ENCODE measurements at regions not wholly inside any gene's neighbourhood (a gene's known extent, or its start where the extent isn't known, plus 50 kb on each side); places are given as distances from the start of the nearest gene placed in this dataset.

- H3K9ac ChIP-seq (ENCODE audit: insufficient read length, low read depth): no peak overlapping the region
- H3K27me3 ChIP-seq (ENCODE audit: insufficient read depth, insufficient read length): no peaks in the 10 kb centered on the region
- TF ChIP-seq ZNF274 (IDR thresholded peaks at IDR 0.05; ENCODE audit: low read depth, low read length) (no peak), SUZ12 (IDR thresholded peaks at IDR 0.05; ENCODE audit: extremely low read depth, insufficient read depth, insufficient read length) (no peak)
- DNase-seq (ENCODE audit: low read depth, low spot score): no peak
- no peaks in the 10 kb centered on the region for H3K9me3 ChIP-seq (ENCODE audit: insufficient read depth, low read length)
- H3K36me3 ChIP-seq (ENCODE audit: insufficient read depth, insufficient read length, low read length): no peaks in the 10 kb centered on the region
- H3K4me3 ChIP-seq (ENCODE audit: insufficient read length, low read depth): no peak overlapping the region
- H3K4me1 ChIP-seq (ENCODE audit: insufficient read depth, insufficient read length): no peaks in the 10 kb centered on the region
Measured at GRCh38 chr18:76771192-76771799, 51.1 kb upstream of the ZNF236 start.

GRCh38 chr18:76767954-76768353, 54.4 kb upstream of the ZNF236 start:
- DNase-seq (ENCODE audit: low read depth, low spot score): no peak
- Histone ChIP-seq H3K27me3 (ENCODE audit: insufficient read depth, insufficient read length) (no peaks in the 10 kb centered on the region), H3K4me1 (ENCODE audit: insufficient read depth, insufficient read length) (no peaks in the 10 kb centered on the region), H3K4me3 (ENCODE audit: insufficient read length, low read depth) (no peak overlapping the region), H3K9me3 (ENCODE audit: insufficient read depth, low read length) (no peaks in the 10 kb centered on the region), H3K36me3 (ENCODE audit: insufficient read depth, insufficient read length, low read length) (no peaks in the 10 kb centered on the region), H3K9ac (ENCODE audit: insufficient read length, low read depth) (no peak overlapping the region)
- no peak for TF ChIP-seq ZNF274 (IDR thresholded peaks at IDR 0.05; ENCODE audit: low read depth, low read length)
- TF ChIP-seq YY1 (IDR thresholded peaks at IDR 0.05; ENCODE audit: insufficient read depth, insufficient read length): no peak
- no peak for TF ChIP-seq SUZ12 (IDR thresholded peaks at IDR 0.05; ENCODE audit: extremely low read depth, insufficient read depth, insufficient read length)

GRCh38 chr18:76766429-76766828, 55.9 kb upstream of the ZNF236 start:
- Histone ChIP-seq H3K4me3 (ENCODE audit: insufficient read length, low read depth) (no peak overlapping the region), H3K36me3 (ENCODE audit: insufficient read depth, insufficient read length, low read length) (no peaks in the 10 kb centered on the region), H3K9ac (ENCODE audit: insufficient read length, low read depth) (no peak overlapping the region), H3K27me3 (ENCODE audit: insufficient read depth, insufficient read length) (no peaks in the 10 kb centered on the region), H3K9me3 (ENCODE audit: insufficient read depth, low read length) (no peaks in the 10 kb centered on the region), H3K4me1 (ENCODE audit: insufficient read depth, insufficient read length) (no peaks in the 10 kb centered on the region)
- no peak for TF ChIP-seq YY1 (IDR thresholded peaks at IDR 0.05; ENCODE audit: insufficient read depth, insufficient read length)
- no peak for TF ChIP-seq ZNF274 (IDR thresholded peaks at IDR 0.05; ENCODE audit: low read depth, low read length)
- no peak for TF ChIP-seq SUZ12 (IDR thresholded peaks at IDR 0.05; ENCODE audit: extremely low read depth, insufficient read depth, insufficient read length)
- no peak for DNase-seq (ENCODE audit: low read depth, low spot score)

- no peaks in the 10 kb centered on the region for H3K27me3 ChIP-seq (ENCODE audit: insufficient read depth, insufficient read length)
- no peaks in the 10 kb centered on the region for H3K4me1 ChIP-seq (ENCODE audit: insufficient read depth, insufficient read length)
- DNase-seq (ENCODE audit: low read depth, low spot score): no peak
- no peak for TF ChIP-seq YY1 (IDR thresholded peaks at IDR 0.05; ENCODE audit: insufficient read depth, insufficient read length)
- TF ChIP-seq SUZ12 (IDR thresholded peaks at IDR 0.05; ENCODE audit: extremely low read depth, insufficient read depth, insufficient read length): no peak
- TF ChIP-seq ZNF274 (IDR thresholded peaks at IDR 0.05; ENCODE audit: low read depth, low read length): no peak
- H3K9me3 ChIP-seq (ENCODE audit: insufficient read depth, low read length): no peaks in the 10 kb centered on the region
- no peak overlapping the region for H3K4me3 ChIP-seq (ENCODE audit: insufficient read length, low read depth)
- H3K36me3 ChIP-seq (ENCODE audit: insufficient read depth, insufficient read length, low read length): no peaks in the 10 kb centered on the region
- no peak overlapping the region for H3K9ac ChIP-seq (ENCODE audit: insufficient read length, low read depth)
Measured at GRCh38 chr18:76765649-76766048, 56.7 kb upstream of the ZNF236 start.

- no peaks in the 10 kb centered on the region for H3K9me3 ChIP-seq (ENCODE audit: insufficient read depth, low read length)
- H3K27me3 ChIP-seq (ENCODE audit: insufficient read depth, insufficient read length): no peaks in the 10 kb centered on the region
- H3K4me3 ChIP-seq (ENCODE audit: insufficient read length, low read depth): no peak overlapping the region
- no peak for DNase-seq (ENCODE audit: low read depth, low spot score)
- no peak for TF ChIP-seq SUZ12 (IDR thresholded peaks at IDR 0.05; ENCODE audit: extremely low read depth, insufficient read depth, insufficient read length)
- TF ChIP-seq YY1 (IDR thresholded peaks at IDR 0.05; ENCODE audit: insufficient read depth, insufficient read length): no peak
- TF ChIP-seq ZNF274 (IDR thresholded peaks at IDR 0.05; ENCODE audit: low read depth, low read length): no peak
- H3K36me3 ChIP-seq (ENCODE audit: insufficient read depth, insufficient read length, low read length): no peaks in the 10 kb centered on the region
- no peaks in the 10 kb centered on the region for H3K4me1 ChIP-seq (ENCODE audit: insufficient read depth, insufficient read length)
- no peak overlapping the region for H3K9ac ChIP-seq (ENCODE audit: insufficient read length, low read depth)
Measured at GRCh38 chr18:76764291-76764901, 58.0 kb upstream of the ZNF236 start.

- Histone ChIP-seq H3K36me3 (ENCODE audit: insufficient read depth, insufficient read length, low read length) (no peaks in the 10 kb centered on the region), H3K4me1 (ENCODE audit: insufficient read depth, insufficient read length) (no peaks in the 10 kb centered on the region), H3K27me3 (ENCODE audit: insufficient read depth, insufficient read length) (no peaks in the 10 kb centered on the region), H3K9ac (ENCODE audit: insufficient read length, low read depth) (no peak overlapping the region), H3K4me3 (ENCODE audit: insufficient read length, low read depth) (no peak overlapping the region), H3K9me3 (ENCODE audit: insufficient read depth, low read length) (no peaks in the 10 kb centered on the region)
- no peak for DNase-seq (ENCODE audit: low read depth, low spot score)
- no peak for TF ChIP-seq SUZ12 (IDR thresholded peaks at IDR 0.05; ENCODE audit: extremely low read depth, insufficient read depth, insufficient read length)
- TF ChIP-seq YY1 (IDR thresholded peaks at IDR 0.05; ENCODE audit: insufficient read depth, insufficient read length): no peak
- no peak for TF ChIP-seq ZNF274 (IDR thresholded peaks at IDR 0.05; ENCODE audit: low read depth, low read length)
Measured at GRCh38 chr18:76759056-76759455, 63.3 kb upstream of the ZNF236 start.

- Histone ChIP-seq H3K4me1 (ENCODE audit: insufficient read depth, insufficient read length) (no peaks in the 10 kb centered on the region), H3K4me3 (ENCODE audit: insufficient read length, low read depth) (no peak overlapping the region), H3K9ac (ENCODE audit: insufficient read length, low read depth) (no peak overlapping the region), H3K36me3 (ENCODE audit: insufficient read depth, insufficient read length, low read length) (no peaks in the 10 kb centered on the region), H3K27me3 (ENCODE audit: insufficient read depth, insufficient read length) (no peaks in the 10 kb centered on the region), H3K9me3 (ENCODE audit: insufficient read depth, low read length) (no peaks in the 10 kb centered on the region)
- DNase-seq (ENCODE audit: low read depth, low spot score): no peak
- TF ChIP-seq SUZ12 (IDR thresholded peaks at IDR 0.05; ENCODE audit: extremely low read depth, insufficient read depth, insufficient read length) (no peak), YY1 (IDR thresholded peaks at IDR 0.05; ENCODE audit: insufficient read depth, insufficient read length) (no peak), ZNF274 (IDR thresholded peaks at IDR 0.05; ENCODE audit: low read depth, low read length) (no peak)
Measured at GRCh38 chr18:76757925-76758324, 64.4 kb upstream of the ZNF236 start.
